Parathyroid adenoma (tissue), 2 donors: ENCODE measurements at regions not wholly inside any gene's neighbourhood (a gene's known extent, or its start where the extent isn't known, plus 50 kb on each side); places are given as distances from the start of the nearest gene placed in this dataset.

Experiments
- H2AFZ ChIP-seq: fragments of 300-600 bp; sonication (generic); one replicate; pipeline ENCODE4 v1.7.0; 2017; ENCODE audit warnings: antibody characterized with exemption, mild to moderate bottlenecking
- H3K27ac ChIP-seq: fragments of 300-600 bp; sonication (generic); one replicate; pipeline ENCODE4 v1.7.0; 2017
- H3K27me3 ChIP-seq: fragments of 300-600 bp; sonication (generic); one replicate; pipeline ENCODE4 v1.7.0; 2017; ENCODE audit warnings: low read length; ENCODE audit not compliant: control insufficient read depth, insufficient read depth
- H3K36me3 ChIP-seq: fragments of 300-600 bp; sonication (generic); one replicate; pipeline ENCODE4 v1.7.0; 2017; ENCODE audit warnings: low read length; ENCODE audit not compliant: control insufficient read depth, insufficient read depth
- H3K4me1 ChIP-seq: fragments of 300-600 bp; sonication (generic); one replicate; pipeline ENCODE4 v1.7.0; 2017; ENCODE audit warnings: control low read depth
- H3K4me2 ChIP-seq: fragments of 300-600 bp; sonication (generic); one replicate; pipeline ENCODE4 v1.7.0; 2017; ENCODE audit warnings: low read length
- H3K4me3 ChIP-seq: fragments of 300-600 bp; sonication (generic); one replicate; pipeline ENCODE4 v1.7.0; 2017; ENCODE audit warnings: low read depth, low read length
- H3K79me2 ChIP-seq: fragments of 300-600 bp; sonication (generic); one replicate; pipeline ENCODE4 v1.7.0; 2017; ENCODE audit warnings: control low read depth
- H3K9ac ChIP-seq: fragments of 300-600 bp; sonication (generic); one replicate; pipeline ENCODE4 v1.7.0; 2017; ENCODE audit warnings: mild to moderate bottlenecking
- H3K9me3 ChIP-seq: fragments of 300-600 bp; sonication (generic); one replicate; pipeline ENCODE4 v1.7.0; 2017; ENCODE audit warnings: low read length; ENCODE audit not compliant: control insufficient read depth
- CTCF ChIP-seq: fragments of 300-600 bp; sonication (generic); IDR thresholded peaks from one replicate; pipeline ENCODE4 v1.7.0; 2017; ENCODE audit warnings: antibody characterized with exemption, mild to moderate bottlenecking
- donor health status: primary hyperparathyroidism.

GRCh38 chr3:24674261-24674660 is 179.6 kb upstream of the THRB start:
- H3K27ac ChIP-seq = no peak overlapping the region
- H3K36me3 ChIP-seq = no peaks in the 10 kb centered on the region
- no peaks in the 10 kb centered on the region for H3K9me3 ChIP-seq
- H3K9ac ChIP-seq = no peak overlapping the region
- H3K4me1 ChIP-seq = no peaks in the 10 kb centered on the region
- no peaks in the 10 kb centered on the region for H3K79me2 ChIP-seq
- no peak for TF ChIP-seq CTCF
- no peak overlapping the region for H3K4me3 ChIP-seq
- no peak overlapping the region for H3K4me2 ChIP-seq
- no peaks in the 10 kb centered on the region for H3K27me3 ChIP-seq
- H2AFZ ChIP-seq = no peak overlapping the region

GRCh38 chr3:24678021-24678420 is 183.4 kb upstream of the THRB start:
- Histone ChIP-seq H3K9ac (no peak overlapping the region), H2AFZ (peak overlapping the region; percentile 11), H3K4me2 (no peak overlapping the region), H3K4me3 (no peak overlapping the region), H3K27ac (no peak overlapping the region), H3K79me2 (no peaks in the 10 kb centered on the region), H3K9me3 (no peaks in the 10 kb centered on the region), H3K36me3 (no peaks in the 10 kb centered on the region), H3K4me1 (no peaks in the 10 kb centered on the region), H3K27me3 (no peaks in the 10 kb centered on the region)
- no peak for TF ChIP-seq CTCF

- Histone ChIP-seq H3K79me2 (no peaks in the 10 kb centered on the region), H3K9me3 (no peaks in the 10 kb centered on the region), H3K4me3 (no peak overlapping the region), H3K36me3 (no peaks in the 10 kb centered on the region), H2AFZ (peak overlapping the region; percentile 11), H3K4me1 (no peaks in the 10 kb centered on the region), H3K9ac (no peak overlapping the region), H3K27ac (no peak overlapping the region), H3K4me2 (no peak overlapping the region), H3K27me3 (no peaks in the 10 kb centered on the region)
- TF ChIP-seq CTCF = no peak
Measured at GRCh38 chr3:24678421-24678865, 183.8 kb upstream of the THRB start.

- Histone ChIP-seq H3K27ac (no peak overlapping the region), H3K4me2 (no peak overlapping the region), H3K36me3 (no peaks in the 10 kb centered on the region), H3K4me3 (no peak overlapping the region), H2AFZ (no peak overlapping the region), H3K27me3 (no peaks in the 10 kb centered on the region), H3K79me2 (no peaks in the 10 kb centered on the region), H3K9ac (no peak overlapping the region), H3K4me1 (no peaks in the 10 kb centered on the region), H3K9me3 (no peaks in the 10 kb centered on the region)
- no peak for TF ChIP-seq CTCF
Measured at GRCh38 chr3:24679429-24679828, 184.8 kb upstream of the THRB start.

- TF ChIP-seq CTCF = peak; percentile 76
- Histone ChIP-seq H3K4me2 (no peak overlapping the region), H3K4me1 (no peaks in the 10 kb centered on the region), H3K36me3 (no peaks in the 10 kb centered on the region), H3K9ac (no peak overlapping the region), H3K27me3 (no peaks in the 10 kb centered on the region), H3K9me3 (no peaks in the 10 kb centered on the region), H3K27ac (no peak overlapping the region), H2AFZ (peak overlapping the region; percentile 15), H3K79me2 (no peaks in the 10 kb centered on the region), H3K4me3 (no peak overlapping the region)
Measured at GRCh38 chr3:24680214-24680967, 185.7 kb upstream of the THRB start.
